ENCODE measurements at regions not wholly inside any gene's neighbourhood (a gene's known extent, or its start where the extent isn't known, plus 50 kb on each side); places are given as distances from the start of the nearest gene placed in this dataset.

- no peak for TF ChIP-seq ZNF558 (tag by site-specific recombination; IDR thresholded peaks at IDR 0.05)
- TF ChIP-seq ZFP41 (tag by site-specific recombination; IDR thresholded peaks at IDR 0.05; ENCODE audit: borderline replicate concordance): no peak
- no peak for TF ChIP-seq ZNF449 (tag by site-specific recombination; IDR thresholded peaks at IDR 0.05)
Measured at GRCh38 chrX:9329056-9329455, 135.8 kb upstream of the TBL1X start (continued).

DNA sequence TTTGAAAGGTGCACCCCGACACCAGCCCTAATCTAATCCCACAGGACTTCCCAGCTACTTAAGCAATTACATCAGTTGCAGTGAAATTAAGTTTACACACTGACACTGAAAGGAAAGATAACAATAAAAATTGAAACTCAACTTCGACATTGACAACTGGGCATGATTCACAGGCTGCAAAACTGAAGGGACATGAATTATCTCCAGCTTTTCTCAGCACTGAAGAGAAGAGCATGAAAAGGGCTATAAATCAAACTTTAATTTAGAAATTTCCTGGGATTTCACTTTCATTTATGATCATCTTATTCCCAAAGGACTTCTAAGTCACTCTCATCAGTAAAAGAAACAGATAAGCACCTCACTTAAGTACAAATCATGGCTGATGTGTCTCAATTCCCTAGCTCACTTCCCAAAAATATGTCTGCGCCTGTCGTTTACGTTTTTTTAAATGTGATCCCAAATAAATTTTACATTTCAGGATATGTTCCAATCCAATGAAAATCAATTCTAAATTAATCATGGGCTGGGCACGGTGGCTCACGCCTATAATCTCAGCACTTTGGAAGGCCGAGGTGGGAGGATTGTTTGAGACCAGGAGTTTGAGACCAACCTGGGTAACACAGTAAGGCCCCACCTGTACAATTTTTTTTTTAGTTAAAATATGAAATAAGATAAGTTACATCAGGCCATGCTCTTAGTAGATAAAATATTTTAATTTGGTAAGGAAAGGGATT, 134.4 kb upstream of the TBL1X start:
- H3K36me3 ChIP-seq (ENCODE audit: control insufficient read depth in 2 of 2, insufficient read depth in 1 of 2, low read length in 2 of 2): no peaks in the 10 kb centered on the region
- TF ChIP-seq ZNF19 (tag by site-specific recombination; IDR thresholded peaks at IDR 0.05; ENCODE audit: low read depth): no peak
- TF ChIP-seq, protein P1, sequence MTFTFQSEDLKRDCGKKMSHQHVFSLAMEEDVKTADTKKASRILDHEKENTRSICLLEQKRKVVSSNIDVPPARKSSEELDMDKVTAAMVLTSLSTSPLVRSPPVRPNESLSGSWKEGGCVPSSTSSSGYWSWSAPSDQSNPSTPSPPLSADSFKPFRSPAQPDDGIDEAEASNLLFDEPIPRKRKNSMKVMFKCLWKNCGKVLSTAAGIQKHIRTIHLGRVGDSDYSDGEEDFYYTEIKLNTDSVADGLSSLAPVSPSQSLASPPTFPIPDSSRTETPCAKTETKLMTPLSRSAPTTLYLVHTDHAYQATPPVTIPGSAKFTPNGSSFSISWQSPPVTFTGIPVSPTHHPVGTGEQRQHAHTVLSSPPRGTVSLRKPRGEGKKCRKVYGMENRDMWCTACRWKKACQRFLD (tag by site-specific recombination; IDR thresholded peaks at IDR 0.05): no peak
- no peak for TF ChIP-seq ZFP69B (tag by site-specific recombination; IDR thresholded peaks at IDR 0.05)
- TF ChIP-seq ZNF155 (tag by site-specific recombination; IDR thresholded peaks at IDR 0.05): no peak
- TF ChIP-seq ZSCAN30 (tag by site-specific recombination; IDR thresholded peaks at IDR 0.05): no peak
- TF ChIP-seq BCL11B (tag by site-specific recombination; IDR thresholded peaks at IDR 0.05; ENCODE audit: low read depth): no peak
- TF ChIP-seq ZNF626 (tag by site-specific recombination; IDR thresholded peaks at IDR 0.05): no peak
- no peak for TF ChIP-seq ZNF837 (tag by site-specific recombination; IDR thresholded peaks at IDR 0.05)
- no peak for TF ChIP-seq ZNF560 (tag by site-specific recombination; IDR thresholded peaks at IDR 0.05; ENCODE audit: borderline replicate concordance)
- TF ChIP-seq, protein P2, sequence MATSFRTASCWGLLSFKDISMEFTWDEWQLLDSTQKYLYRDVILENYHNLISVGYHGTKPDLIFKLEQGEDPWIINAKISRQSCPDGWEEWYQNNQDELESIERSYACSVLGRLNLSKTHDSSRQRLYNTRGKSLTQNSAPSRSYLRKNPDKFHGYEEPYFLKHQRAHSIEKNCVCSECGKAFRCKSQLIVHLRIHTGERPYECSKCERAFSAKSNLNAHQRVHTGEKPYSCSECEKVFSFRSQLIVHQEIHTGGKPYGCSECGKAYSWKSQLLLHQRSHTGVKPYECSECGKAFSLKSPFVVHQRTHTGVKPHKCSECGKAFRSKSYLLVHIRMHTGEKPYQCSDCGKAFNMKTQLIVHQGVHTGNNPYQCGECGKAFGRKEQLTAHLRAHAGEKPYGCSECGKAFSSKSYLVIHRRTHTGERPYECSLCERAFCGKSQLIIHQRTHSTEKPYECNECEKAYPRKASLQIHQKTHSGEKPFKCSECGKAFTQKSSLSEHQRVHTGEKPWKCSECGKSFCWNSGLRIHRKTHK (tag by site-specific recombination; IDR thresholded peaks at IDR 0.05): no peak
- TF ChIP-seq KLF16 (tag by site-specific recombination; IDR thresholded peaks at IDR 0.05): no peak
- no peak for TF ChIP-seq ZNF658 (tag by site-specific recombination; IDR thresholded peaks at IDR 0.05)
- TF ChIP-seq ZNF311 (tag by site-specific recombination; IDR thresholded peaks at IDR 0.05; ENCODE audit: borderline replicate concordance): no peak
- no peak for TF ChIP-seq ATF2 (tag by site-specific recombination; IDR thresholded peaks at IDR 0.05; ENCODE audit: low read depth)
- TF ChIP-seq RBAK (tag by site-specific recombination; IDR thresholded peaks at IDR 0.05): no peak
- no peaks in the 10 kb centered on the region for H3K4me1 ChIP-seq (ENCODE audit: control insufficient read depth, insufficient read depth, low read length)
- H3K27ac ChIP-seq (ENCODE audit: extremely low read depth, low read depth, low read length): no peak overlapping the region
- CTCF ChIA-PET: no interaction called here
- no peaks in the 10 kb centered on the region for H3K9me3 ChIP-seq (ENCODE audit: control insufficient read depth, insufficient read depth, low read depth, low read length)
- no peak overlapping the region for H3K4me3 ChIP-seq (ENCODE audit: low read depth, low read length)
- POLR2A ChIA-PET: no interaction called here
